Left renal pelvis (tissue), 4 donors: ENCODE measurements at regions not wholly inside any gene's neighbourhood (a gene's known extent, or its start where the extent isn't known, plus 50 kb on each side); places are given as distances from the start of the nearest gene placed in this dataset.

Experiments
- DNase-seq, 4 donors: peaks; one replicate each; pipeline ENCODE4 v3.0.0-alpha.2; 2013; ENCODE audit warnings: low read depth in 4 of 4, low spot score in 3 of 4

DNA sequence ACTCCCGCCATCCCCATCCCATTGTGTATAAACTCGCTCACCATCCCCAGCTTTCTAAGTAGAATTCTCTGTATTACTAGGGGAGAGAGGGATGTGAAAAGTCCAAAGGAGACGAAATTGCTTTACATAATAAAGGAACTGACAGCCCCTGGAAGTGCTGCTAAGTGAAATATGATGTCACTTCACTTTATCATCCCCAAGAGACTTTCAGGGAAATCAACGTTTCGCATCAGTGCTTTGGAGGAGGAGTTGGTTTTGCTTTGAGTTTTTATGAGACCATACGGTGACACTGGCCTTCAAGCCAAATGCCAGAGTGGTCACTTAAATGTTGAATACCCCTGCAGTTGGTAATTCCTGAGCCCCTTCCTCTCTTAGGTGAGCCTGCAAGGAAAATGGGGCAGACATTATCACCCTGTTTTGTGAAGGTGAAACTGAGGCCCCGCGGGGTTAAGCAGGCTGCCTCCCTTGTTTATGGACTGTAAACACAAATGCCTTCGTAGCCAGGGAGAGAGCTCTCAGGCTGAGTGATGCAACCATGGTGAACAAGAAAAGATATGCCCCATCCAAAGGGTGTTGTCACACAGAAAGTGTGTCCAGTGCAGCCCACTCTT is 58.4 kb upstream of the KAZN start:
- no peak for DNase-seq

DNA sequence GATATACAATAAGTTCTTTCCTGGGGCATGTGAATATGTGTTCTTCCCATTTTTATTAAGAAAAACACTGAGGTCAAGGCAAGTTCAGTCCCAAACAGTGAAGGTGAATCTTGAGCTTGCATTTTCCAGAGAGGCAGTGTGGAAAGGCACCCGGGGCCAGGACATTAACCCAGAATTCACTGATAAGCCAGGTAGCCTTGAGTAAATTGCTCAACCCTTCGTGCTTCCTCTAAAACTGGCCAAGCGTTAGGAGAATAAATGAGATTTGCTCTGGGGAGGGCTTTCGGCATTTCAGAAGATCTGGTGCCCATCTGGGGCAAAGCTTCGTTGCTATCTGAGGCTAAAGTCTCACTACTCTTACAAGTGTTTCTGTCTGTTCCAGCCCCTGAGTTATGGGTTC is 57.1 kb upstream of the KAZN start:
- DNase-seq: no peak

DNA sequence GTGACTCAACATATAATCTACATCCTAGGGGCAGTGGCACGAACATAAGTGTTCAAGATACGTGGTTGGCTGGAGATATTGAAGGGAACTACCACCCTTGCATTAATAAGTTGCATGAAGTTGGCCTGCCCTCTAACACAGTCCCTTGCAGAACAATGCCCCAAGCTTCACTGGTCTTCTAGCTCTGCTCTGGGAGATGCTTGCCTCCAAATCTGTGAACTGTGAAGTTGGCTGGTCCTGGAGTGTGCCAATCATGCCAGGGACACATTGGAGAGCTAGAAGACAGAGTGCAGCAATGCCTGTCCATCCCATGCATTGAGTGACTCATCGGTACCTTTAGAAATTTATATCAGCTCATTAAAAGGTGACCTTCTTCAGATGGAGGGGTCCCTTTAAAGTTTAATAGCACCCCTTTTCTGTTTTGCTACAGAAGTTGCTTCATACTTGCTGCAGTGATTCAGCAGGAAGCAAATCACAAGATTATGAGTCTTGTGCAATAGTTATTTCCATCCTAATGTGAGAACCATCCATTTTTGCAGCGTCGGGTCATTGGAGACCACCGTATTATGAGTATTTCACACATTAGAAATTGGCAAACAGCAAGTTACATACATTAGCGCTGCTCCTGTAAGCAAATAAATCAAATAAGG is 55.2 kb upstream of the KAZN start:
- DNase-seq: no peak

DNA sequence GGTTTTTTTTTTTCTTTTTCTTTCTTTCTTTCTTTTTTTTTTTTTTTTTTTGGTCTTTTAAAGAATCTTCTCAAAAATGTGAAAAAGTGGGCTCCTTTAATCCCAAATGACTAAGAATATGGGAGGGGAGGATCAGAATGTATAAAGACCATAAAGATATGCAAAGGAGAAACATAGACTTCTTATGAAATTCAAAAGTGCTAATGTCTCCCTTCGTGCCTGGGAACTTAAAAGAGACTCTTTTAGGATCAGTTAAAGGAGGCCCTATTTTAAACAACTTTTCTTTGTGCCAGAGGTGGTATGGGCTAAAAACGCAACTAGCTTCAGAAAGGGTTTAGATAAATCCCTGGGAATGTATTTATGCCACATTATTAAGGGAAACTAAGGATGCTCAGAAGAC is 54.2 kb upstream of the KAZN start:
- no peak for DNase-seq

DNA sequence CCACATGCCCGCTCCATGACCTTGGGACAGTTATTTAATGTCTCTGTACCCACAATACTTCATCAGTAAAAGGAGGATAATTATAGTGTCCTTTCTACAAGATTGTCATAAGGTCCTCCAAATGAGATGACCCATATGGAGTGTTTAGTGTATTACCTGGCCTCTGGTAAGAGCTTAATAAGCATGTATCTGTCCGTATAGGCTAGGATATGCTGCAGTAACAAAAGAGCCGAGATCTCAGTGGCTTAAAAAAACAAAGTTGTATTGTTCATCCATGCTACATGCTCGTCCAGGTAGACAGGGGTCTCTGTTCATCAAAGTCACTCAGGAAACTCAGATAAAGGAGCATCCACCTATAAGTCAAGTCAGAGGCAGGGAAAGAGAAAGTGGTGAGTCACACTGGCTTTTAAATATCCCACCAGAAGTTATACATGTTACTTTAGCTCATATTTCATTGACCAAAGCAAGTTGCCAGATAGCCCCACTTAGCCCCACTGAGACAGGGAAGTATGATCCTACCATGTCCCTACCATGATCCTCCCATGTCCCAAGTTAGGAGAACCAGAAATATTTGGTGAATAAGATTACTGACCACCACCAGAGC is 53.0 kb upstream of the KAZN start:
- DNase-seq: no peak

DNA sequence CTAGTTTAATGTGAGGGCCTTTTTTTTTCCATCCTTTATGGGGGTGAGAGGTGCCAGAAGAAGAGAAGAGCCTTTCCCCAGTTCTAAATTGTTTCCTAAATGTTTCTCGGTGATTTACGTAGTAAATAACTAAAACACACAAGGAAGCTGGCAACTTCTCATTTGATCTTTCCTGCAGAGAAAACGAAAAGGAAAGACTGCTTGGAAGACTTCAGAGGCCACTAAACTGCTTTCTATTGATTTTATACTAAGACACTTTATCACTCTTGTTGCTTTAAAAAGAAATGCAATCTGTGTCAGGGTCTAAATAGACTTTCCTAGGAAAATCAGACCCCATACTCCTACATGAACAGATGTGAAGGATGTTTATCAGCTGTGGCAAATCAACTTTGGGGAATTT is 52.1 kb upstream of the KAZN start:
- DNase-seq: no peak
